ENCODE measurements at regions not wholly inside any gene's neighbourhood (a gene's known extent, or its start where the extent isn't known, plus 50 kb on each side); places are given as distances from the start of the nearest gene placed in this dataset.

GRCh38 chr6:16950302-16950701 is 151.5 kb upstream of the STMND1 start:
- TF ChIP-seq SREBF1 (IDR thresholded peaks at IDR 0.05; ENCODE audit: low read length) (no peak), TAF1 (IDR thresholded peaks at IDR 0.05; ENCODE audit: borderline replicate concordance, low read depth, low read length) (no peak), POLR2AphosphoS5 (IDR thresholded peaks at IDR 0.05; ENCODE audit: low read length) (no peak), CHD2 (IDR thresholded peaks at IDR 0.05; ENCODE audit: borderline replicate concordance, low read depth, low read length) (no peak), CTCF (IDR thresholded peaks at IDR 0.05 in 2 of 3, conservative IDR thresholded peaks at IDR 0.05 in 1 of 3; ENCODE audit: control insufficient read depth in 2 of 3, extremely low read depth in 1 of 3, insufficient read depth in 1 of 3, low read depth in 3 of 3, low read length in 3 of 3) (no peak), POLR2A (IDR thresholded peaks at IDR 0.05; ENCODE audit: low read depth, low read length) (no peak), CBX5 (IDR thresholded peaks at IDR 0.05; ENCODE audit: low read depth) (no peak), CBFB (IDR thresholded peaks at IDR 0.05; ENCODE audit: low read depth) (no peak), SIN3A (IDR thresholded peaks at IDR 0.05; ENCODE audit: low read depth, low read length) (no peak), ZNF592 (IDR thresholded peaks at IDR 0.05) (no peak), MTA3 (IDR thresholded peaks at IDR 0.05; ENCODE audit: borderline replicate concordance, low read length) (no peak)
